ENCODE measurements at regions not wholly inside any gene's neighbourhood (a gene's known extent, or its start where the extent isn't known, plus 50 kb on each side); places are given as distances from the start of the nearest gene placed in this dataset.

GRCh38 chr5:125189531-125189941 is 443.1 kb upstream of the ZNF608 start:
- Mint-ChIP-seq H3K4me3 (no peak overlapping the region), H3K4me1 (ENCODE audit: low read depth) (no peaks in the 10 kb centered on the region), H3K27me3 (ENCODE audit: insufficient read depth) (no peaks in the 10 kb centered on the region), H3K36me3 (ENCODE audit: low read depth) (no peaks in the 10 kb centered on the region), H3K27ac (no peak overlapping the region), H3K9me3 (no peaks in the 10 kb centered on the region)
- intact Hi-C loops (cut with micrococcal nuclease): no loop called here
- no peak for DNase-seq (ENCODE audit: low spot score)

GRCh38 chr5:125190232-125191087 is 444.0 kb upstream of the ZNF608 start:
- intact Hi-C loops (cut with micrococcal nuclease): no loop called here
- DNase-seq (ENCODE audit: low spot score): no peak
- H3K4me1 Mint-ChIP-seq (ENCODE audit: low read depth): no peaks in the 10 kb centered on the region
- no peaks in the 10 kb centered on the region for H3K27me3 Mint-ChIP-seq (ENCODE audit: insufficient read depth)
- H3K4me3 Mint-ChIP-seq: no peak overlapping the region
- no peak overlapping the region for H3K27ac Mint-ChIP-seq
- no peaks in the 10 kb centered on the region for H3K9me3 Mint-ChIP-seq
- no peaks in the 10 kb centered on the region for H3K36me3 Mint-ChIP-seq (ENCODE audit: low read depth)

GRCh38 chr5:125194883-125195282 is 448.4 kb upstream of the ZNF608 start:
- Mint-ChIP-seq H3K36me3 (ENCODE audit: low read depth) (no peaks in the 10 kb centered on the region), H3K27me3 (ENCODE audit: insufficient read depth) (no peaks in the 10 kb centered on the region), H3K27ac (no peak overlapping the region), H3K4me1 (ENCODE audit: low read depth) (no peaks in the 10 kb centered on the region), H3K4me3 (no peak overlapping the region), H3K9me3 (no peaks in the 10 kb centered on the region)
- intact Hi-C loops (cut with micrococcal nuclease): no loop called here
- no peak for DNase-seq (ENCODE audit: low spot score)

- Mint-ChIP-seq H3K27me3 (ENCODE audit: insufficient read depth) (no peaks in the 10 kb centered on the region), H3K4me3 (no peak overlapping the region), H3K27ac (no peak overlapping the region), H3K4me1 (ENCODE audit: low read depth) (no peaks in the 10 kb centered on the region), H3K9me3 (no peaks in the 10 kb centered on the region), H3K36me3 (ENCODE audit: low read depth) (no peaks in the 10 kb centered on the region)
- intact Hi-C loops (cut with micrococcal nuclease): no loop called here
- DNase-seq (ENCODE audit: low spot score): no peak
Measured at GRCh38 chr5:125196481-125197111, 450.2 kb upstream of the ZNF608 start.

GRCh38 chr5:125197321-125197720 is 450.9 kb upstream of the ZNF608 start:
- no peaks in the 10 kb centered on the region for H3K4me1 Mint-ChIP-seq (ENCODE audit: low read depth)
- DNase-seq (ENCODE audit: low spot score): no peak
- H3K27me3 Mint-ChIP-seq (ENCODE audit: insufficient read depth): no peaks in the 10 kb centered on the region
- intact Hi-C loops (cut with micrococcal nuclease): no loop called here
- H3K9me3 Mint-ChIP-seq: no peaks in the 10 kb centered on the region
- no peaks in the 10 kb centered on the region for H3K36me3 Mint-ChIP-seq (ENCODE audit: low read depth)
- H3K27ac Mint-ChIP-seq: no peak overlapping the region
- no peak overlapping the region for H3K4me3 Mint-ChIP-seq

- no peak overlapping the region for H3K27ac Mint-ChIP-seq
- DNase-seq (ENCODE audit: low spot score): no peak
- H3K4me3 Mint-ChIP-seq: no peak overlapping the region
- intact Hi-C loops (cut with micrococcal nuclease): no loop called here
- H3K9me3 Mint-ChIP-seq: no peaks in the 10 kb centered on the region
- no peaks in the 10 kb centered on the region for H3K36me3 Mint-ChIP-seq (ENCODE audit: low read depth)
- no peaks in the 10 kb centered on the region for H3K4me1 Mint-ChIP-seq (ENCODE audit: low read depth)
- H3K27me3 Mint-ChIP-seq (ENCODE audit: insufficient read depth): no peaks in the 10 kb centered on the region
Measured at GRCh38 chr5:125198270-125198974, 452.0 kb upstream of the ZNF608 start.

- no peaks in the 10 kb centered on the region for H3K36me3 Mint-ChIP-seq (ENCODE audit: low read depth)
- H3K9me3 Mint-ChIP-seq: peaks cover 4% of the 10 kb centered on the region
- no peaks in the 10 kb centered on the region for H3K27me3 Mint-ChIP-seq (ENCODE audit: insufficient read depth)
- no peak for DNase-seq (ENCODE audit: low spot score)
- no peak overlapping the region for H3K4me3 Mint-ChIP-seq
- no peaks in the 10 kb centered on the region for H3K4me1 Mint-ChIP-seq (ENCODE audit: low read depth)
- intact Hi-C loops (cut with micrococcal nuclease): no loop called here
- no peak overlapping the region for H3K27ac Mint-ChIP-seq
Measured at GRCh38 chr5:125199373-125199772, 452.9 kb upstream of the ZNF608 start.

GRCh38 chr5:125199968-125200865 is 453.8 kb upstream of the ZNF608 start:
- no peaks in the 10 kb centered on the region for H3K27me3 Mint-ChIP-seq (ENCODE audit: insufficient read depth)
- no peaks in the 10 kb centered on the region for H3K4me1 Mint-ChIP-seq (ENCODE audit: low read depth)
- H3K36me3 Mint-ChIP-seq (ENCODE audit: low read depth): no peaks in the 10 kb centered on the region
- H3K9me3 Mint-ChIP-seq: peaks cover 4% of the 10 kb centered on the region
- no peak overlapping the region for H3K27ac Mint-ChIP-seq
- intact Hi-C loops (cut with micrococcal nuclease): no loop called here
- no peak overlapping the region for H3K4me3 Mint-ChIP-seq
- DNase-seq (ENCODE audit: low spot score): no peak

GRCh38 chr5:125200866-125201373 is 454.5 kb upstream of the ZNF608 start:
- H3K36me3 Mint-ChIP-seq (ENCODE audit: low read depth): no peaks in the 10 kb centered on the region
- no peak for DNase-seq (ENCODE audit: low spot score)
- H3K27ac Mint-ChIP-seq: no peak overlapping the region
- H3K4me1 Mint-ChIP-seq (ENCODE audit: low read depth): peaks cover 6% of the 10 kb centered on the region
- no peak overlapping the region for H3K4me3 Mint-ChIP-seq
- peaks cover 4% of the 10 kb centered on the region for H3K9me3 Mint-ChIP-seq
- intact Hi-C loops (cut with micrococcal nuclease): no loop called here
- no peaks in the 10 kb centered on the region for H3K27me3 Mint-ChIP-seq (ENCODE audit: insufficient read depth)

GRCh38 chr5:125201446-125202052 is 455.1 kb upstream of the ZNF608 start:
- H3K4me1 Mint-ChIP-seq (ENCODE audit: low read depth): peaks cover 6% of the 10 kb centered on the region
- H3K27ac Mint-ChIP-seq: no peak overlapping the region
- no peaks in the 10 kb centered on the region for H3K36me3 Mint-ChIP-seq (ENCODE audit: low read depth)
- no peak for DNase-seq (ENCODE audit: low spot score)
- H3K9me3 Mint-ChIP-seq: peaks cover 4% of the 10 kb centered on the region
- intact Hi-C loops (cut with micrococcal nuclease): no loop called here
- H3K27me3 Mint-ChIP-seq (ENCODE audit: insufficient read depth): no peaks in the 10 kb centered on the region
- no peak overlapping the region for H3K4me3 Mint-ChIP-seq

- H3K27ac Mint-ChIP-seq: no peak overlapping the region
- peaks cover 4% of the 10 kb centered on the region for H3K9me3 Mint-ChIP-seq
- H3K36me3 Mint-ChIP-seq (ENCODE audit: low read depth): no peaks in the 10 kb centered on the region
- peaks cover 6% of the 10 kb centered on the region for H3K4me1 Mint-ChIP-seq (ENCODE audit: low read depth)
- no peak for DNase-seq (ENCODE audit: low spot score)
- H3K27me3 Mint-ChIP-seq (ENCODE audit: insufficient read depth): no peaks in the 10 kb centered on the region
- intact Hi-C loops (cut with micrococcal nuclease): no loop called here
- H3K4me3 Mint-ChIP-seq: no peak overlapping the region
Measured at GRCh38 chr5:125202353-125202752, 455.9 kb upstream of the ZNF608 start.

- no peaks in the 10 kb centered on the region for H3K27me3 Mint-ChIP-seq (ENCODE audit: insufficient read depth)
- no peak overlapping the region for H3K4me3 Mint-ChIP-seq
- intact Hi-C loops (cut with micrococcal nuclease): no loop called here
- H3K9me3 Mint-ChIP-seq: peaks cover 4% of the 10 kb centered on the region
- peaks cover 6% of the 10 kb centered on the region for H3K4me1 Mint-ChIP-seq (ENCODE audit: low read depth)
- no peak overlapping the region for H3K27ac Mint-ChIP-seq
- no peak for DNase-seq (ENCODE audit: low spot score)
- no peaks in the 10 kb centered on the region for H3K36me3 Mint-ChIP-seq (ENCODE audit: low read depth)
Measured at GRCh38 chr5:125202871-125203438, 456.5 kb upstream of the ZNF608 start.

Measured in activated T-helper 1 cell treated with anti-CD3 and anti-CD28 coated beads, Interleukin-12 subunit alpha, Interleukin-12 subunit beta, Interleukin-2, Interleukin-4 antibody, amounts not matched to agents 30 ng/mL and 10 ng/mL and 1 ng/mL, durations not matched to agents 14 hours and 24 hours and 36 hours (primary cell).